ENCODE measurements at regions not wholly inside any gene's neighbourhood (a gene's known extent, or its start where the extent isn't known, plus 50 kb on each side); places are given as distances from the start of the nearest gene placed in this dataset.
"Not testable (repeated sequence)": the region's sequence is repeated elsewhere in the genome, so short reads cannot be mapped to it uniquely, and the experiment has no call there.

DNA sequence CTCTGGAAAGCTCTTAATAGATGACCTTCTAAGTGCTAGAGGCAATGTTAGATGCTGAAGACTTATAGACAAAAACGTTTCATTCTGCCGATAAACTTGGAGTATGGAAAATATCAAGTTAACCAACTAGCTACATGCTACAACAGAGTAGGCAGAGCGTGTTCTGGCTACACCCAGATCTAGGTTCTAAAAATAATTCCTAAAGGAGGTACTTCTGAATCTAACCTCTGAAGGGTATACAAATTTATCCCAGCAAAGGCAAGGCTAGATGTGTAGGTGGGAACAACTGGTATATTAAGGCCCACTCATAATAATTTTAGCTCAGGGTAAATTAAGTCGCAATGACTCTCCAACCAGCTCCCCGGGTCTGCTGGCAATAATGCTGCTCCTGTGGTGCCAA is 67.6 kb upstream of the NBPF26 start:
- H3K27me3 ChIP-seq (replicated peaks; ENCODE audit: control insufficient read depth, insufficient read depth, low read length, poor library complexity, severe bottlenecking); H3K4me3 ChIP-seq (ENCODE audit: insufficient read depth, low read depth, low read length, poor library complexity, severe bottlenecking); DNase-seq; H3K4me1 ChIP-seq (ENCODE audit: control insufficient read depth, insufficient read depth, low read length, poor library complexity, severe bottlenecking); H3K9me3 ChIP-seq (ENCODE audit: control insufficient read depth, low read length); H3K27ac ChIP-seq (ENCODE audit: insufficient read depth, low read length, poor library complexity, severe bottlenecking); H3K36me3 ChIP-seq (ENCODE audit: control insufficient read depth, insufficient read depth, low read length): not testable (repeated sequence)

DNA sequence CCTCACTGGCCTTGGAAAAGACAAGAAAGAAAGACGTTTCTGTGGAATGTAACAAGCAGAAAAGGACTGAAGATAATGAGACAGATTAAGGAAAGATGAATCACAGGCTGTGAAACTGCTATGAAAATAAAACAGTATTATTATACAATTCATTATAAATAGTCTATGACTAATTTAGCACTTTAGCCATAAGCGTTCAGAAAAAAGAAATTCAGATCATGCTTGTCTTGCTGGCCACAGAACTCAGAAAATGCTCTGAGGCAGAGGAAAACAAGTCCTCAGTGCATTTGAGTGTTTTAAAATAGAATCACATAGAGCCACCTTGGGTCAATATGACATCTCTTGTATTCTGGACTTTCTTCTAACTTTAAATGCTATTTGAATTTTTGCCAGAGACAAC is 65.9 kb upstream of the NBPF26 start:
- H3K27ac ChIP-seq (ENCODE audit: insufficient read depth, low read length, poor library complexity, severe bottlenecking); H3K4me1 ChIP-seq (ENCODE audit: control insufficient read depth, insufficient read depth, low read length, poor library complexity, severe bottlenecking); H3K27me3 ChIP-seq (replicated peaks; ENCODE audit: control insufficient read depth, insufficient read depth, low read length, poor library complexity, severe bottlenecking); DNase-seq; H3K4me3 ChIP-seq (ENCODE audit: insufficient read depth, low read depth, low read length, poor library complexity, severe bottlenecking); H3K36me3 ChIP-seq (ENCODE audit: control insufficient read depth, insufficient read depth, low read length); H3K9me3 ChIP-seq (ENCODE audit: control insufficient read depth, low read length): not testable (repeated sequence)

DNA sequence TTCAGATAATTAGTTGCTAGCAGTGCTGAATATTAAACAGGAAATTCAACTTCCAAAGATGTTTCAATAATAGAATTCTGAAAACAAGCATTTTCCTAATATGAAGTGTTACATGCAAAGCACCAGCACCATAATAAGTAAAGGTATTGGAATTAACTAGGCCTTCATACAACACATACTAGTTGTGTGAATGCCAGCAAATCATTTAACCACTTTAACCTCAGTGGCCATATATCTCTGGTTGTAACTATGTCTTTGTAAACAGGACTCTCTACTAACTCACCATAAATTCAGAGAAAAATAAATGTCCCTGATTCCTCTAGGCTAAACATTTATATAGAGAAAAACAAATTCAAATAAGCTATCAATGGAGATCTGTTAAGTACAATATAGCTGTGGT is 65.1 kb upstream of the NBPF26 start:
- H3K27me3 ChIP-seq (replicated peaks; ENCODE audit: control insufficient read depth, insufficient read depth, low read length, poor library complexity, severe bottlenecking); H3K36me3 ChIP-seq (ENCODE audit: control insufficient read depth, insufficient read depth, low read length); H3K4me3 ChIP-seq (ENCODE audit: insufficient read depth, low read depth, low read length, poor library complexity, severe bottlenecking); H3K4me1 ChIP-seq (ENCODE audit: control insufficient read depth, insufficient read depth, low read length, poor library complexity, severe bottlenecking); H3K9me3 ChIP-seq (ENCODE audit: control insufficient read depth, low read length); DNase-seq; H3K27ac ChIP-seq (ENCODE audit: insufficient read depth, low read length, poor library complexity, severe bottlenecking): not testable (repeated sequence)

DNA sequence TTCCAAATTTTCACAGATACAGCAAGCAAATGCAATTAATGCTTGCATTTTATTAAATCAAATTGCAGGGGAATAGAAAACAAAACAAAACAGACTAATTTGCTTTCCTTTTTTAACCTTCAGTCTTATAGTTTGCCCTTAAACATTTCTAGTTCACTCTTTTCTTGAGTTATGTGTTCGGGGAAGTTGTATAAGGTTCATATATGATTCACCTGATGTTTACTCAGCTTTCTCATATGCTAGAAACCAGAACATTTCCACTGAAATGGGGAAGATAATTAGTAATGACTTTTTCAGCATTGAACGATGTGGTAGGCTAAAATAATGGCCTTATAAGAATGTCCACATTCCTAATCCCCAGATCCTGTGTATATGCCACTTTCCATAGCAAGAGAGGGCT is 64.6 kb upstream of the NBPF26 start:
- not testable (repeated sequence) for H3K36me3 ChIP-seq (ENCODE audit: control insufficient read depth, insufficient read depth, low read length); DNase-seq; H3K4me1 ChIP-seq (ENCODE audit: control insufficient read depth, insufficient read depth, low read length, poor library complexity, severe bottlenecking); H3K9me3 ChIP-seq (ENCODE audit: control insufficient read depth, low read length); H3K27me3 ChIP-seq (replicated peaks; ENCODE audit: control insufficient read depth, insufficient read depth, low read length, poor library complexity, severe bottlenecking); H3K27ac ChIP-seq (ENCODE audit: insufficient read depth, low read length, poor library complexity, severe bottlenecking); H3K4me3 ChIP-seq (ENCODE audit: insufficient read depth, low read depth, low read length, poor library complexity, severe bottlenecking)

DNA sequence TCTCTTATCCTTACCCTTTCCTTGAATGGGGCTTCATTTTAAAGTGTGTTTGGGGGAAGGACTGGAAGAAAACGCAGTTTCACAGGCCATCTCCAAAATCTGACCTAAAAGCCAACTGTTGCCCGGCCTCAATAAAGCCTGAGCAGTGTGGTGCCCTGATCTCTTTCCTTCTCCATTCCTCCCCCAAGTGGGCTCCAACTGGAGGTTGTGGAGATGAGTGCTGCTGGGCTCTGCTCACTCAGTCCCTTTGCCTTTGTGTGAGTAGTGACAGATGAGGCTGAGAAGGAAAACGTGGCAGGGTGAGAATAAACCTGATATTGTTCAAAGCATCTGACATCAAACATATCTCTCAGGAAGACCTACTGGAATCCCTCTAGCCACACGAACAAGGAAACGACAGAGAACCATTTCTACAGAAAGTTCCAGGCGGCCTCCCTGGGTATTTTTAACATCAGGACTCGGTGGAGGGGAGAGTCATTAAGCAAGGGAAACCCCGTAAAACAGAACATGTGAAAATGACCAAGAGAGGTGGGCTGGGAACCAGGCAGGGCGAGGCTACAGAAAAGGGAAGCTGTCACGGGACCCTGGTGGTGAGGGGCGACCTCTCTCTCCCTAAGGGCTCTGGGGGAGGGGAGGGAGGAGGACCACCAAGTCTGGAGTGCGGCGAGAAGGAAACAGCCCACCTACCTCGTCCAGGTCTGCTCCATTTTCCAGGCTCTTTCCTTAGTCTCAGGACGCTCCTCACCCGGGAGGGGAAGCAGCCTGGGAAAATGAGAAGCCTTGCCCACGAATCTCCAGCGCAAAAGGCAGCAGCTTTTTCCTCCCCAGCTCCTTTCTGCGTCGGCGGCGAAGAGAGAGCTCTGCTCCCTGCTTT is 59.1 kb upstream of the NBPF26 start:
- not testable (repeated sequence) for H3K4me1 ChIP-seq (ENCODE audit: control insufficient read depth, insufficient read depth, low read length, poor library complexity, severe bottlenecking); H3K9me3 ChIP-seq (ENCODE audit: control insufficient read depth, low read length); H3K36me3 ChIP-seq (ENCODE audit: control insufficient read depth, insufficient read depth, low read length); H3K27ac ChIP-seq (ENCODE audit: insufficient read depth, low read length, poor library complexity, severe bottlenecking); H3K4me3 ChIP-seq (ENCODE audit: insufficient read depth, low read depth, low read length, poor library complexity, severe bottlenecking); H3K27me3 ChIP-seq (replicated peaks; ENCODE audit: control insufficient read depth, insufficient read depth, low read length, poor library complexity, severe bottlenecking); DNase-seq

DNA sequence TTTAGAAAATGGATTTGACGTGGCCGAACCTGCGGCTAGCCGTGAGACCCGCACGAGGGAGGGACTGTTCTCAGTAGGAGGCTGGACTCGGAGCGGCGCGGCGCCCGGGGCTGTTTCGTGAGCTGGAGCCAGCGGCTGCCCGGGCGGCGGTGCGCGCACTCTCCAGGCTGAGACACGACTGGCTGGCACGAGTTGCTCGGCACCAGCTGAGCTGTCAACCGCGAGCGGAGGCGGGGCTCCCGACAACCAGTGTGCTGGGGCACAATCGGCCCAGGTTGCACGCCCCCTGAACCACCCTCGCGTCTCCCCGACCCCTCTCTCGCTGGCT is 58.5 kb upstream of the NBPF26 start:
- H3K36me3 ChIP-seq (ENCODE audit: control insufficient read depth, insufficient read depth, low read length); H3K27me3 ChIP-seq (replicated peaks; ENCODE audit: control insufficient read depth, insufficient read depth, low read length, poor library complexity, severe bottlenecking); DNase-seq; H3K27ac ChIP-seq (ENCODE audit: insufficient read depth, low read length, poor library complexity, severe bottlenecking); H3K4me1 ChIP-seq (ENCODE audit: control insufficient read depth, insufficient read depth, low read length, poor library complexity, severe bottlenecking); H3K4me3 ChIP-seq (ENCODE audit: insufficient read depth, low read depth, low read length, poor library complexity, severe bottlenecking); H3K9me3 ChIP-seq (ENCODE audit: control insufficient read depth, low read length): not testable (repeated sequence)

DNA sequence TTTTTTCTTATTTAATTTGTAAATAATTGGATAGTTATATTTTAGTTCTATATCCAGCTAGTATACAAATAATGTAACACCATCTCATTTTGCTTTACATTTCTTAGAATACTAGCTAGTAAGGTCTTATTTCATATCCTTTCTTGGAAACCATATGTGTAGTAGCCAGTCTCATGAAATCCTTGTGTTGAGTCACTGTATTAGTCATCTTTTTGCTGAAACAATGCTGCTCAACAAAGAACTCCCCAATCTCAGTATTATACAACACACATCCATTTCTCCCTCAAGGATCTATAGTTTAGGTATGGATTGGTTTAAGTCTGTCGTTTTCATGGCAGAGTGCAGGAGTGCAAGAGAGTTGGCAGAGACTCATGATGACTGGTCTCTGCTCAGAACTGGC is 55.6 kb upstream of the NBPF26 start:
- H3K4me1 ChIP-seq (ENCODE audit: control insufficient read depth, insufficient read depth, low read length, poor library complexity, severe bottlenecking), result not testable (repeated sequence)

More for the DNA sequence above, 55.6 kb upstream of the NBPF26 start:
- H3K27me3 ChIP-seq (replicated peaks; ENCODE audit: control insufficient read depth, insufficient read depth, low read length, poor library complexity, severe bottlenecking); H3K9me3 ChIP-seq (ENCODE audit: control insufficient read depth, low read length); DNase-seq; H3K4me3 ChIP-seq (ENCODE audit: insufficient read depth, low read depth, low read length, poor library complexity, severe bottlenecking); H3K27ac ChIP-seq (ENCODE audit: insufficient read depth, low read length, poor library complexity, severe bottlenecking); H3K36me3 ChIP-seq (ENCODE audit: control insufficient read depth, insufficient read depth, low read length): not testable (repeated sequence)
